ENCODE measurements at regions not wholly inside any gene's neighbourhood (a gene's known extent, or its start where the extent isn't known, plus 50 kb on each side); places are given as distances from the start of the nearest gene placed in this dataset.
"Not testable (repeated sequence)": the region's sequence is repeated elsewhere in the genome, so short reads cannot be mapped to it uniquely, and the experiment has no call there.

DNA sequence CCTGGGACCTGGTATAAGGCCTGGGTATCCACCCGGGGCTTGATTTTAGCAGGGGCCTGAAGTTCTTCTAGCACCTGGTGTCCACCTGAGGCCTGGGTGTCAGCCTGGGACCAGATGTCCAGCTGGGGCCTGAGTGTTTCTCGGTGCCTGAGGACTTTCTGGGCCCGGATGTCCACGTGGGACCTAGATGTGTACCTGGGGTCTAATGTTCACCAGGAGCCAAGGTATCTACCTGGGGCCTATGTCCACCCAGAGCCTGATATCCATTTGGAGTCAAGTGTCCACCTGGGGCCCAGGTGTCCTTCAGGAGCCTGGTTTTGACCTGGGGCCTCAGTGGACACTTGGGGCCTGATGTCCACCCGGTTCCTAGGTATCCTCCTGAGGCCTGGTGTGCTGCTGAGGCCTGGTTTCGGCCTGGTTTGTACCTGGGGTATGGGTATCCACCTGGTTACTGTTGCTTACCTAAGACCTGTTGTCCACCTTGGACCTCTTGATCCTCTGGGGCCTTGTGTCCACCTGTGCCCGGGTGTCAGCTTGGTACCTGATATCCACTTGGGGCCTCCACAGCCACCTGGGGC is 75.2 kb upstream of the THOC3 start:
- TF ChIP-seq, protein P1, sequence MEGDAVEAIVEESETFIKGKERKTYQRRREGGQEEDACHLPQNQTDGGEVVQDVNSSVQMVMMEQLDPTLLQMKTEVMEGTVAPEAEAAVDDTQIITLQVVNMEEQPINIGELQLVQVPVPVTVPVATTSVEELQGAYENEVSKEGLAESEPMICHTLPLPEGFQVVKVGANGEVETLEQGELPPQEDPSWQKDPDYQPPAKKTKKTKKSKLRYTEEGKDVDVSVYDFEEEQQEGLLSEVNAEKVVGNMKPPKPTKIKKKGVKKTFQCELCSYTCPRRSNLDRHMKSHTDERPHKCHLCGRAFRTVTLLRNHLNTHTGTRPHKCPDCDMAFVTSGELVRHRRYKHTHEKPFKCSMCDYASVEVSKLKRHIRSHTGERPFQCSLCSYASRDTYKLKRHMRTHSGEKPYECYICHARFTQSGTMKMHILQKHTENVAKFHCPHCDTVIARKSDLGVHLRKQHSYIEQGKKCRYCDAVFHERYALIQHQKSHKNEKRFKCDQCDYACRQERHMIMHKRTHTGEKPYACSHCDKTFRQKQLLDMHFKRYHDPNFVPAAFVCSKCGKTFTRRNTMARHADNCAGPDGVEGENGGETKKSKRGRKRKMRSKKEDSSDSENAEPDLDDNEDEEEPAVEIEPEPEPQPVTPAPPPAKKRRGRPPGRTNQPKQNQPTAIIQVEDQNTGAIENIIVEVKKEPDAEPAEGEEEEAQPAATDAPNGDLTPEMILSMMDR (IDR thresholded peaks at IDR 0.05), result not testable (repeated sequence)
- not testable (repeated sequence) for TF ChIP-seq HDAC2 (IDR thresholded peaks at IDR 0.05); RAD21 (conservative IDR thresholded peaks at IDR 0.05 in 1 of 2, IDR thresholded peaks at IDR 0.05 in 1 of 2); SREBF2 (IDR thresholded peaks at IDR 0.05); EP300 (IDR thresholded peaks at IDR 0.05); RFX5 (IDR thresholded peaks at IDR 0.05); MAX (IDR thresholded peaks at IDR 0.05); SMC3 (IDR thresholded peaks at IDR 0.05); EHMT2 (IDR thresholded peaks at IDR 0.05; ENCODE audit: low read depth)
- TF ChIP-seq, protein P2, sequence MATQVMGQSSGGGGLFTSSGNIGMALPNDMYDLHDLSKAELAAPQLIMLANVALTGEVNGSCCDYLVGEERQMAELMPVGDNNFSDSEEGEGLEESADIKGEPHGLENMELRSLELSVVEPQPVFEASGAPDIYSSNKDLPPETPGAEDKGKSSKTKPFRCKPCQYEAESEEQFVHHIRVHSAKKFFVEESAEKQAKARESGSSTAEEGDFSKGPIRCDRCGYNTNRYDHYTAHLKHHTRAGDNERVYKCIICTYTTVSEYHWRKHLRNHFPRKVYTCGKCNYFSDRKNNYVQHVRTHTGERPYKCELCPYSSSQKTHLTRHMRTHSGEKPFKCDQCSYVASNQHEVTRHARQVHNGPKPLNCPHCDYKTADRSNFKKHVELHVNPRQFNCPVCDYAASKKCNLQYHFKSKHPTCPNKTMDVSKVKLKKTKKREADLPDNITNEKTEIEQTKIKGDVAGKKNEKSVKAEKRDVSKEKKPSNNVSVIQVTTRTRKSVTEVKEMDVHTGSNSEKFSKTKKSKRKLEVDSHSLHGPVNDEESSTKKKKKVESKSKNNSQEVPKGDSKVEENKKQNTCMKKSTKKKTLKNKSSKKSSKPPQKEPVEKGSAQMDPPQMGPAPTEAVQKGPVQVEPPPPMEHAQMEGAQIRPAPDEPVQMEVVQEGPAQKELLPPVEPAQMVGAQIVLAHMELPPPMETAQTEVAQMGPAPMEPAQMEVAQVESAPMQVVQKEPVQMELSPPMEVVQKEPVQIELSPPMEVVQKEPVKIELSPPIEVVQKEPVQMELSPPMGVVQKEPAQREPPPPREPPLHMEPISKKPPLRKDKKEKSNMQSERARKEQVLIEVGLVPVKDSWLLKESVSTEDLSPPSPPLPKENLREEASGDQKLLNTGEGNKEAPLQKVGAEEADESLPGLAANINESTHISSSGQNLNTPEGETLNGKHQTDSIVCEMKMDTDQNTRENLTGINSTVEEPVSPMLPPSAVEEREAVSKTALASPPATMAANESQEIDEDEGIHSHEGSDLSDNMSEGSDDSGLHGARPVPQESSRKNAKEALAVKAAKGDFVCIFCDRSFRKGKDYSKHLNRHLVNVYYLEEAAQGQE (IDR thresholded peaks at IDR 0.05), result not testable (repeated sequence)
